Caco-2 (cell line): ENCODE measurements at regions not wholly inside any gene's neighbourhood (a gene's known extent, or its start where the extent isn't known, plus 50 kb on each side); places are given as distances from the start of the nearest gene placed in this dataset.

ENCODE experiments used
- BruUV-seq: library from RNA; stranded (reverse); fragments of 400-500 nt; replicated peaks from 2 replicates; lab custom pipeline; 2021; lab: Mats Ljungman, UMichigan
- CTCF ChIA-PET: fragments of 300-600 bp; sonication (Branson Sonifier 250); formaldehyde crosslinking; loops from one replicate; lab custom pipeline; 2022; ENCODE audit warnings: antibody characterized with exemption; lab: Charles Lee
- POLR2A ChIA-PET: fragments of 300-600 bp; sonication (Branson Sonifier 250); formaldehyde crosslinking; loops from one replicate; lab custom pipeline; 2022; ENCODE audit warnings: antibody characterized with exemption; lab: Charles Lee
- DNase-seq, 2 experiments: peaks; one replicate each; pipeline versions ENCODE4 v3.0.0 to v3.0.0-alpha.2; 2020 to 2022
- H3K27me3 ChIP-seq: replicated peaks from 2 replicates; pipeline ENCODE4 v1.6.0; 2011; ENCODE audit warnings: low read length; ENCODE audit not compliant: control insufficient read depth, insufficient read depth
- H3K36me3 ChIP-seq: 2 replicates; pipeline ENCODE4 v1.5.1; 2011; ENCODE audit warnings: low read length; ENCODE audit not compliant: control insufficient read depth, insufficient read depth
- H3K4me1 ChIP-seq: fragments of 250-450 bp; sonication (Bioruptor Pico); 2 replicates; pipeline ENCODE4 v1.5.1; 2020; ENCODE audit warnings: mild to moderate bottlenecking
- H3K4me3 ChIP-seq: 2 replicates; pipeline ENCODE4 v1.5.1; 2011; ENCODE audit warnings: low read depth, mild to moderate bottlenecking, control low read depth, low read length
- H3K9me3 ChIP-seq: fragments of 250-450 bp; sonication (Bioruptor Pico); 2 replicates; pipeline ENCODE4 v1.5.1; 2020; ENCODE audit warnings: mild to moderate bottlenecking, moderate library complexity
- H3K27ac Mint-ChIP-seq: one replicate; pipeline ENCODE4 v1.8.0; 2022; ENCODE audit warnings: mixed read lengths; ENCODE audit not compliant: unreplicated experiment
- H3K27me3 Mint-ChIP-seq: one replicate; pipeline ENCODE4 v1.8.0; 2022; ENCODE audit warnings: mixed read lengths; ENCODE audit not compliant: insufficient read depth, unreplicated experiment
- H3K36me3 Mint-ChIP-seq: one replicate; pipeline ENCODE4 v1.8.0; 2022; ENCODE audit warnings: mild to moderate bottlenecking, mixed read lengths; ENCODE audit not compliant: insufficient read depth, unreplicated experiment
- H3K4me1 Mint-ChIP-seq: one replicate; pipeline ENCODE4 v1.8.0; 2022; ENCODE audit warnings: low read depth, mixed read lengths; ENCODE audit not compliant: unreplicated experiment
- H3K4me3 Mint-ChIP-seq: one replicate; pipeline ENCODE4 v1.8.0; 2022; ENCODE audit warnings: mild to moderate bottlenecking, moderate library complexity, mixed read lengths; ENCODE audit not compliant: unreplicated experiment
- H3K9me3 Mint-ChIP-seq: one replicate; pipeline ENCODE4 v1.8.0; 2022; ENCODE audit warnings: mixed read lengths; ENCODE audit not compliant: unreplicated experiment
- CTCF ChIP-seq, 2 experiments: fragments of 200-600 bp in 1 of 2; IDR thresholded peaks; 1 replicate in 1 of 2; 2 replicates in 1 of 2; pipeline versions ENCODE4 v1.5.1 to v1.8.0; 2011 to 2022; ENCODE audit warnings: antibody characterized with exemption in 1 of 2, control low read depth in 1 of 2, inconsistent platforms in 1 of 2, low read depth in 1 of 2, low read length in 1 of 2, mild to moderate bottlenecking in 1 of 2, moderate library complexity in 1 of 2; ENCODE audit not compliant: insufficient read depth in 1 of 2, severe bottlenecking in 1 of 2, unreplicated experiment in 1 of 2
- intact Hi-C: fragments of 100-400 bp; cut with micrococcal nuclease; formaldehyde crosslinking; loops from one replicate; pipeline ENCODE4 v1.10.0; 2022; ENCODE audit not compliant: unreplicated experiment

- H3K36me3 ChIP-seq = no peaks in the 10 kb centered on the region
- Mint-ChIP-seq H3K36me3 (no peaks in the 10 kb centered on the region), H3K27ac (no peak overlapping the region), H3K4me1 (no peaks in the 10 kb centered on the region), H3K4me3 (no peak overlapping the region), H3K9me3 (peaks cover 11% of the 10 kb centered on the region), H3K27me3 (no peaks in the 10 kb centered on the region)
- no TSS peak for BruUV-seq
- H3K4me3 ChIP-seq = no peak overlapping the region
- no peaks in the 10 kb centered on the region for H3K27me3 ChIP-seq
- no peak for TF ChIP-seq CTCF (IDR thresholded peaks at IDR 0.05; ENCODE audit: insufficient read depth in 1 of 2, low read depth in 1 of 2, low read length in 1 of 2, severe bottlenecking in 1 of 2, unreplicated experiment in 1 of 2)
- DNase-seq = no peak
- CTCF ChIA-PET = no interaction called here
- POLR2A ChIA-PET = no interaction called here
- intact Hi-C loops = no loop called here
- H3K9me3 ChIP-seq = no peaks in the 10 kb centered on the region
- no peaks in the 10 kb centered on the region for H3K4me1 ChIP-seq
Measured at GRCh38 chrX:88366314-88366713, 380.7 kb upstream of the CPXCR1 start.

GRCh38 chrX:88378406-88378805 is 368.6 kb upstream of the CPXCR1 start:
- no peak for DNase-seq
- H3K27me3 ChIP-seq = no peaks in the 10 kb centered on the region
- H3K36me3 ChIP-seq = no peaks in the 10 kb centered on the region
- BruUV-seq = no TSS peak
- no peak overlapping the region for H3K4me3 Mint-ChIP-seq
- H3K27me3 Mint-ChIP-seq = no peaks in the 10 kb centered on the region
- H3K4me3 ChIP-seq = no peak overlapping the region
- intact Hi-C loops = no loop called here
- no peaks in the 10 kb centered on the region for H3K36me3 Mint-ChIP-seq
- TF ChIP-seq CTCF (IDR thresholded peaks at IDR 0.05; ENCODE audit: insufficient read depth in 1 of 2, low read depth in 1 of 2, low read length in 1 of 2, severe bottlenecking in 1 of 2, unreplicated experiment in 1 of 2) = no peak
- ChIA-PET CTCF (no interaction called here), POLR2A (no interaction called here)
- no peaks in the 10 kb centered on the region for H3K9me3 ChIP-seq
- no peaks in the 10 kb centered on the region for H3K4me1 ChIP-seq
- H3K4me1 Mint-ChIP-seq = no peaks in the 10 kb centered on the region
- no peak overlapping the region for H3K27ac Mint-ChIP-seq
- H3K9me3 Mint-ChIP-seq = peaks cover 10% of the 10 kb centered on the region

GRCh38 chrX:88397551-88397950 is 349.5 kb upstream of the CPXCR1 start:
- TF ChIP-seq CTCF (IDR thresholded peaks at IDR 0.05; ENCODE audit: insufficient read depth in 1 of 2, low read depth in 1 of 2, low read length in 1 of 2, severe bottlenecking in 1 of 2, unreplicated experiment in 1 of 2) = no peak
- BruUV-seq = no TSS peak
- Mint-ChIP-seq H3K9me3 (no peaks in the 10 kb centered on the region), H3K27me3 (no peaks in the 10 kb centered on the region), H3K4me1 (no peaks in the 10 kb centered on the region), H3K27ac (no peak overlapping the region), H3K4me3 (no peak overlapping the region), H3K36me3 (no peaks in the 10 kb centered on the region)
- CTCF ChIA-PET = no interaction called here
- intact Hi-C loops = no loop called here
- no peaks in the 10 kb centered on the region for H3K27me3 ChIP-seq
- DNase-seq = no peak
- POLR2A ChIA-PET = no interaction called here
- no peaks in the 10 kb centered on the region for H3K9me3 ChIP-seq
- H3K4me1 ChIP-seq = no peaks in the 10 kb centered on the region
- no peaks in the 10 kb centered on the region for H3K36me3 ChIP-seq
- H3K4me3 ChIP-seq = no peak overlapping the region
